Endodermal cell (in vitro differentiated cells): ENCODE measurements at regions not wholly inside any gene's neighbourhood (a gene's known extent, or its start where the extent isn't known, plus 50 kb on each side); places are given as distances from the start of the nearest gene placed in this dataset.

Source experiments
- DNase-seq: peaks from one replicate; pipeline ENCODE4 v3.0.0-alpha.2; 2017
- H3K27ac ChIP-seq: 2 replicates; pipeline ENCODE4 v1.5.1; 2013; ENCODE audit warnings: mild to moderate bottlenecking, low read depth, low read length, moderate library complexity
- H3K27me3 ChIP-seq: 2 replicates; pipeline ENCODE4 v1.6.1; 2013; ENCODE audit warnings: mild to moderate bottlenecking, low read length, moderate library complexity; ENCODE audit not compliant: insufficient read depth, control insufficient read depth, poor library complexity, severe bottlenecking
- H3K36me3 ChIP-seq: 2 replicates; pipeline ENCODE4 v1.7.0; 2013; ENCODE audit warnings: mild to moderate bottlenecking, low read length, moderate library complexity; ENCODE audit not compliant: control insufficient read depth, insufficient read depth
- H3K4me1 ChIP-seq: one replicate; pipeline ENCODE4 v1.7.0; 2013; ENCODE audit warnings: low read length; ENCODE audit not compliant: control insufficient read depth, insufficient read depth
- H3K4me3 ChIP-seq: 2 replicates; pipeline ENCODE4 v1.5.1; 2013; ENCODE audit warnings: mild to moderate bottlenecking, low read length, moderate library complexity
- H3K9ac ChIP-seq: 2 replicates; pipeline ENCODE4 v1.6.1; 2013; ENCODE audit warnings: mild to moderate bottlenecking, low read length, moderate library complexity; ENCODE audit not compliant: poor library complexity, severe bottlenecking; ENCODE audit errors: extremely low read depth
- H3K9me3 ChIP-seq: 2 replicates; pipeline ENCODE4 v1.6.1; 2013; ENCODE audit warnings: mild to moderate bottlenecking, low read length, moderate library complexity; ENCODE audit not compliant: control insufficient read depth
- H3K27ac Mint-ChIP-seq: 2 replicates; pipeline ENCODE4 v1.8.0; 2020; ENCODE audit warnings: mixed read lengths
- H3K27me3 Mint-ChIP-seq: 2 replicates; pipeline ENCODE4 v1.8.0; 2021; ENCODE audit warnings: mild to moderate bottlenecking, mixed read lengths; ENCODE audit not compliant: insufficient read depth
- H3K36me3 Mint-ChIP-seq: 2 replicates; pipeline ENCODE4 v1.8.0; 2020; ENCODE audit warnings: low read depth, mixed read lengths
- H3K4me1 Mint-ChIP-seq: 2 replicates; pipeline ENCODE4 v1.8.0; 2020; ENCODE audit warnings: mixed read lengths
- H3K4me3 Mint-ChIP-seq: 2 replicates; pipeline ENCODE4 v1.8.0; 2020; ENCODE audit warnings: mild to moderate bottlenecking, moderate library complexity, mixed read lengths
- H3K9me3 Mint-ChIP-seq: 2 replicates; pipeline ENCODE4 v1.8.0; 2020; ENCODE audit warnings: mild to moderate bottlenecking, mixed read lengths
- WGBS, 2 experiments: methylation state at CpG; one replicate each; pipeline versions ENCODE4 v1.1.5 to v1.1.7; 2013; ENCODE audit warnings: missing lambda C conversion rate in 2 of 2, mixed read lengths in 1 of 2; ENCODE audit not compliant: insufficient coverage in 1 of 2, insufficient read length in 1 of 2; 5-methylcytosine and 5-hydroxymethylcytosine counted together
- TF ChIP-seq, protein P1 (sequence below): fragments of 200-600 bp; sonication (generic); conservative IDR thresholded peaks from 2 replicates; pipeline ENCODE4 v1.5.0; 2021; ENCODE audit warnings: antibody characterized with exemption, mild to moderate bottlenecking

- Mint-ChIP-seq H3K27me3 (no peaks in the 10 kb centered on the region), H3K27ac (no peak overlapping the region), H3K36me3 (no peaks in the 10 kb centered on the region), H3K9me3 (no peaks in the 10 kb centered on the region), H3K4me1 (peaks cover 9% of the 10 kb centered on the region), H3K4me3 (no peak overlapping the region)
- Histone ChIP-seq H3K27me3 (no peaks in the 10 kb centered on the region), H3K4me1 (no peaks in the 10 kb centered on the region), H3K4me3 (no peak overlapping the region), H3K36me3 (no peaks in the 10 kb centered on the region), H3K9me3 (no peaks in the 10 kb centered on the region), H3K9ac (no peak overlapping the region), H3K27ac (peak overlapping the region; percentile 33)
- no peak for DNase-seq
- TF ChIP-seq, protein P1, sequence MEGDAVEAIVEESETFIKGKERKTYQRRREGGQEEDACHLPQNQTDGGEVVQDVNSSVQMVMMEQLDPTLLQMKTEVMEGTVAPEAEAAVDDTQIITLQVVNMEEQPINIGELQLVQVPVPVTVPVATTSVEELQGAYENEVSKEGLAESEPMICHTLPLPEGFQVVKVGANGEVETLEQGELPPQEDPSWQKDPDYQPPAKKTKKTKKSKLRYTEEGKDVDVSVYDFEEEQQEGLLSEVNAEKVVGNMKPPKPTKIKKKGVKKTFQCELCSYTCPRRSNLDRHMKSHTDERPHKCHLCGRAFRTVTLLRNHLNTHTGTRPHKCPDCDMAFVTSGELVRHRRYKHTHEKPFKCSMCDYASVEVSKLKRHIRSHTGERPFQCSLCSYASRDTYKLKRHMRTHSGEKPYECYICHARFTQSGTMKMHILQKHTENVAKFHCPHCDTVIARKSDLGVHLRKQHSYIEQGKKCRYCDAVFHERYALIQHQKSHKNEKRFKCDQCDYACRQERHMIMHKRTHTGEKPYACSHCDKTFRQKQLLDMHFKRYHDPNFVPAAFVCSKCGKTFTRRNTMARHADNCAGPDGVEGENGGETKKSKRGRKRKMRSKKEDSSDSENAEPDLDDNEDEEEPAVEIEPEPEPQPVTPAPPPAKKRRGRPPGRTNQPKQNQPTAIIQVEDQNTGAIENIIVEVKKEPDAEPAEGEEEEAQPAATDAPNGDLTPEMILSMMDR: no peak
- 72 to 94% methylated on average over 2 to 4 of the region's 4 CpGs for WGBS, 2 experiments
Measured at GRCh38 chr3:162073422-162073975, 576.9 kb downstream of the OTOL1 start.

- H3K9me3 Mint-ChIP-seq: no peaks in the 10 kb centered on the region
- WGBS, 2 experiments: 95% methylated on average over 3 of the region's 3 CpGs; no CpG with 5 or more reads in 1 of the 2 experiments
- Histone ChIP-seq H3K4me1 (no peaks in the 10 kb centered on the region), H3K27ac (no peak overlapping the region), H3K4me3 (no peak overlapping the region), H3K9me3 (no peaks in the 10 kb centered on the region), H3K27me3 (no peaks in the 10 kb centered on the region), H3K36me3 (no peaks in the 10 kb centered on the region), H3K9ac (no peak overlapping the region)
- H3K27ac Mint-ChIP-seq: no peak overlapping the region
- DNase-seq: no peak
- no peaks in the 10 kb centered on the region for H3K27me3 Mint-ChIP-seq
- TF ChIP-seq, protein P1: no peak
- H3K36me3 Mint-ChIP-seq: no peaks in the 10 kb centered on the region
- peaks cover 9% of the 10 kb centered on the region for H3K4me1 Mint-ChIP-seq
- H3K4me3 Mint-ChIP-seq: no peak overlapping the region
Measured at GRCh38 chr3:162077108-162077507, 580.5 kb downstream of the OTOL1 start.

- WGBS, 2 experiments: 91 to 100% methylated on average over 2 to 5 of the region's 5 CpGs
- Mint-ChIP-seq H3K27ac (no peak overlapping the region), H3K27me3 (no peaks in the 10 kb centered on the region), H3K36me3 (no peaks in the 10 kb centered on the region), H3K4me1 (no peaks in the 10 kb centered on the region), H3K4me3 (no peak overlapping the region), H3K9me3 (no peaks in the 10 kb centered on the region)
- TF ChIP-seq, protein P1: no peak
- Histone ChIP-seq H3K9me3 (no peaks in the 10 kb centered on the region), H3K9ac (no peak overlapping the region), H3K27ac (no peak overlapping the region), H3K27me3 (no peaks in the 10 kb centered on the region), H3K4me1 (no peaks in the 10 kb centered on the region), H3K4me3 (no peak overlapping the region), H3K36me3 (no peaks in the 10 kb centered on the region)
- no peak for DNase-seq
Measured at GRCh38 chr3:162082516-162082915, 585.9 kb downstream of the OTOL1 start.
